ENCODE measurements at regions not wholly inside any gene's neighbourhood (a gene's known extent, or its start where the extent isn't known, plus 50 kb on each side); places are given as distances from the start of the nearest gene placed in this dataset.

- DNase-seq (ENCODE audit: low read depth): no peak
- TF ChIP-seq, protein P1, sequence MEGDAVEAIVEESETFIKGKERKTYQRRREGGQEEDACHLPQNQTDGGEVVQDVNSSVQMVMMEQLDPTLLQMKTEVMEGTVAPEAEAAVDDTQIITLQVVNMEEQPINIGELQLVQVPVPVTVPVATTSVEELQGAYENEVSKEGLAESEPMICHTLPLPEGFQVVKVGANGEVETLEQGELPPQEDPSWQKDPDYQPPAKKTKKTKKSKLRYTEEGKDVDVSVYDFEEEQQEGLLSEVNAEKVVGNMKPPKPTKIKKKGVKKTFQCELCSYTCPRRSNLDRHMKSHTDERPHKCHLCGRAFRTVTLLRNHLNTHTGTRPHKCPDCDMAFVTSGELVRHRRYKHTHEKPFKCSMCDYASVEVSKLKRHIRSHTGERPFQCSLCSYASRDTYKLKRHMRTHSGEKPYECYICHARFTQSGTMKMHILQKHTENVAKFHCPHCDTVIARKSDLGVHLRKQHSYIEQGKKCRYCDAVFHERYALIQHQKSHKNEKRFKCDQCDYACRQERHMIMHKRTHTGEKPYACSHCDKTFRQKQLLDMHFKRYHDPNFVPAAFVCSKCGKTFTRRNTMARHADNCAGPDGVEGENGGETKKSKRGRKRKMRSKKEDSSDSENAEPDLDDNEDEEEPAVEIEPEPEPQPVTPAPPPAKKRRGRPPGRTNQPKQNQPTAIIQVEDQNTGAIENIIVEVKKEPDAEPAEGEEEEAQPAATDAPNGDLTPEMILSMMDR (conservative IDR thresholded peaks at IDR 0.05; ENCODE audit: low read depth, low read length): no peak
- H3K4me3 ChIP-seq (ENCODE audit: low read depth, low read length): no peak overlapping the region
Measured at GRCh38 chr2:183267148-183267827, 143.0 kb downstream of the NUP35 start.

- H3K4me3 ChIP-seq (ENCODE audit: low read depth, low read length): no peak overlapping the region
- TF ChIP-seq, protein P1 (conservative IDR thresholded peaks at IDR 0.05; ENCODE audit: low read depth, low read length): no peak
- peak; percentile 56 for DNase-seq (ENCODE audit: low read depth)
Measured at GRCh38 chr2:183269956-183270355, 145.7 kb downstream of the NUP35 start.

DNA sequence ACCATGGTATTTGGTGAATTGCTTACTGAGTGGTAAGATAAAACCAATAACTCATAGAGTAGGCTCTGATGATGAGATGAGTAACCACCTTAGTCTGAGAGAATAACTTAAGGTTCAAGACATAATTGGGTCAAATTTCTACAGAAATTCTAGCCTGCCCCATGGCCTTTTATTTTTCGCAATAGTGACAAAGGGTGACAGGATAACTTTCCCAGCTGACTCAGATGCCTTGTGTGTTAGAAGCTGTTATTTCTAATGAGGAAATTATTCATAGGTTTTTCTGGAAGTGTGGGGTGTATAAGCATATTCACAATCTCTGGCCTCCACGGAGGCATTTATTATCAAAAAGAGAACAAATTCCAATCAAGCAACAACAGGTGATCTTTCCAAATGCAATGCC, 159.0 kb downstream of the NUP35 start:
- no peak for DNase-seq (ENCODE audit: low read depth)
- H3K4me3 ChIP-seq (ENCODE audit: low read depth, low read length): no peak overlapping the region
- TF ChIP-seq, protein P1 (conservative IDR thresholded peaks at IDR 0.05; ENCODE audit: low read depth, low read length): no peak

- TF ChIP-seq, protein P1 (conservative IDR thresholded peaks at IDR 0.05; ENCODE audit: low read depth, low read length): no peak
- no peak overlapping the region for H3K4me3 ChIP-seq (ENCODE audit: low read depth, low read length)
- peak; percentile 68 for DNase-seq (ENCODE audit: low read depth)
Measured at GRCh38 chr2:183284606-183285005, 160.4 kb downstream of the NUP35 start.

- H3K4me3 ChIP-seq (ENCODE audit: low read depth, low read length): no peak overlapping the region
- DNase-seq (ENCODE audit: low read depth): peak; percentile 6
- TF ChIP-seq, protein P1 (conservative IDR thresholded peaks at IDR 0.05; ENCODE audit: low read depth, low read length): no peak
Measured at GRCh38 chr2:183291436-183291835, 167.2 kb downstream of the NUP35 start.

- H3K4me3 ChIP-seq (ENCODE audit: low read depth, low read length): no peak overlapping the region
- TF ChIP-seq, protein P1 (conservative IDR thresholded peaks at IDR 0.05; ENCODE audit: low read depth, low read length): no peak
- DNase-seq (ENCODE audit: low read depth): peak; percentile 24
Measured at GRCh38 chr2:183292028-183292427, 167.8 kb downstream of the NUP35 start.

DNA sequence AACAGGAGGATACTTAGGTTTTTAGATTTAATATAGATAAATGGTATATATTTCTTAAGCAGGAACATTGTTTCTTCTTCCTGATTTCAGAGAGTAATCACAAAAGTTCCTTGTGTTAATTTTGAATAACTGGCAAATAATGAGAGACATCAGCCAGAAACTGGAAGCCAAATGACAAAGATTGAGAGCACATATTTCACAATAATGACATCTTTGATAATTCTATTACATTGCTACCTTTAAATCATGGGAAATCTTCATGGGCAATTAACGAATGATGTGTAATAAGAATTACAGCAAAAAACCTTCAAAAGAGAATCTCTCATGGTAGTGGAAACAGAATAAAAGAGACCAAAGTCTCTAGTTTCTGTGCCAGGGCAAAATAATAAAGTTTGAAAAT, 215.1 kb downstream of the NUP35 start:
- H3K4me3 ChIP-seq (ENCODE audit: low read depth, low read length): no peak overlapping the region
- TF ChIP-seq, protein P1 (conservative IDR thresholded peaks at IDR 0.05; ENCODE audit: low read depth, low read length): no peak
- no peak for DNase-seq (ENCODE audit: low read depth)

Measured in choroid plexus epithelial cell (primary cell).